Activated effector memory CD4-positive, alpha-beta T cell treated with anti-CD3 and anti-CD28 coated beads, Interleukin-2, amount 50 U/mL, for 16 hours (primary cell): ENCODE measurements at regions not wholly inside any gene's neighbourhood (a gene's known extent, or its start where the extent isn't known, plus 50 kb on each side); places are given as distances from the start of the nearest gene placed in this dataset.

Experiments used
- DNase-seq: peaks from one replicate; pipeline ENCODE4 v3.0.0-alpha.2; 2020

DNA sequence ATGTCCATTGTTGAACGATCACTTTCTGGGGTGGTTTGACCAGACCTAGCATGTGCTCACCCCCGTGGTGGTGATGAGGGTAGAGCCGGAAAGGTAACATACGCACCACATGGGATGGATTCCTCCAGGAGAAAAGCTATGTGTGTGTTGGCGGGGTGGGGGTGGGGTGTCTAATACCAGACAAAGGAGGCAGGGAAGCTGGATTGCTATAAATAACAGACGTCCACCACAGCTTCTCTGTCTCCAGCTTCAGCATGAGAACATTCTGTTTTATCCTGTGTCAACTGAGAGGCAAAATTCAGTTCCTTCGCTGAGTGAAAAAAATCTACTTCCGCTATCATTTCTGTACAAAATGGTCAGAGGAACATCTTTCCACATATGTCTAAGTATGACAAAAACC is 151.0 kb downstream of the PCSK1 start:
- no peak for DNase-seq

DNA sequence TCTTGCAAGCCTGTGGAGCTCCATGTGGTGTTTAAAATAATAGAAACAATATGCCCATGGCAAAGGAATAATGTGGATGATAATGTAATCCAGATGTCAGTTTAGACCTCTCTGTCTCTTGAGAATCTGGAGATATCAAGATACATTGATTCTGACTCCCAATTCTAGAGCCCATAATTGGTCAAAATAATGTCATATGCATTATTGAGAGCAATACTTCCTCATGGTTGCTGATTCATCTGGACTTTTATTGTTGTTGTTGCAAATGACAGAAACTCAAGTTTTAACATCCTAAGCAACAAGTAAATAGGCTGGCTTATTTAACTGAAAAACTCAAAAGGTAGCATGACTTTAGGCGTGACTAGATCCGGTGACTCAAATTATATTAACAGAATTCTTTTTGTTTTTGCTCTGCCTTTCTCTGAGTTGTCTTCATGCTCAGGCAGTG is 152.1 kb downstream of the PCSK1 start:
- DNase-seq: no peak

DNA sequence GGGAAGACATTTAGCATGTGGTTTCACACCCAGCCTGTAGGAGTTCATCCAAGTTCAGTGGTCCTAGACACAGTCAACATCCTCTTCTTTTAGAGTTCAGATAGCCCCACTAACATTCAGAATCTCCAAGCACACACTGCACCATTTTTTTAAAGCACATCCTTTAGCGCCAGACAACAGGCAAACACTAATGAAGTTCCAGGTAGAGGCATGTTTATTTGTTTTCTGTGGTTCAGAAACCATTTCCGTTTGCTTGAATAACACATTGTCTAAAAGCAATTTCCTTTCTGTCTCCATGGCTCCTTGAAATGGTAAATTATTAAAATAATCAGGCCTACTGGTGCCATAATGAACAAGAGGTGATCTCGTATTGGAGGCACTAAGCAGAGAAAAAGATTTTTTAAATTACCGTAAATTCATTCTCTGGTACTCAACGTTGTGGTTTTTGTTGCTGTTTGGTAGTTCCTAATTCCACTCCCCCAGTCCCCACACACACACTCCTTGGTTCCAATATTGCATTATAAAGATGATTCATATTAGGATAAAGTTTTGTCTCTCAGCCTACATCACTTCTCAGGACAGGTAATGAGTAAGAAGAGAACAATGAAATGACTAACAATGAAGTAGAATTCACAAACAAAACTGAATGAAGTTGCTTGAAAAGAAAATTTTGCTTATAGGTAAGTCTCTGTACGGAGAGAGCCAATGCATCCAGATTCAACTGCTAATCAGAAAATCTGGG is 153.1 kb downstream of the PCSK1 start:
- DNase-seq: no peak

- no peak for DNase-seq
These were observed 154.1 kb downstream of the PCSK1 start for GRCh38 chr5:96278981-96279380.

GRCh38 chr5:96275051-96275450 is 158.0 kb downstream of the PCSK1 start:
- DNase-seq: no peak

- DNase-seq: no peak
These were observed 167.6 kb downstream of the PCSK1 start for GRCh38 chr5:96265487-96265886.

GRCh38 chr5:96264047-96264446 is 169.0 kb downstream of the PCSK1 start:
- DNase-seq: no peak

GRCh38 chr5:96262105-96262504 is 170.9 kb downstream of the PCSK1 start:
- DNase-seq: no peak

DNA sequence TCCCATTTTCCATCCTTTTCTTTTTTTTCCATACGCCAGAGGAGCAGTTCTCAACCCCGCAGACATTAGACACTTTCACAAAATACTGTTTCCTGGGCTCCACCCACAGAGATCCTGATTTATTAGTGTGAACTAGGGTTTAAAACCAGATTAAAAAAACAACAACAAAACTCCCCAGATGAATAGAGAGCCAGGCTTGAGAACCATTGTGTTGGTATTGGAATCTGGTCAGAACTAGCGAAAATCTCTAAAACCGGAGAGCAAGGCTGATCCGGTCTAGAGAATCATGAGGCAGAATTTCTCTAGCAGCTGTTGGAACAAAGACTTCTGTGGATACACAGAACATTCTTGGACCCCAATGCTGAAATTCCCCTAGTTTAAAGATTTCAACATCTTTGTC is 173.0 kb downstream of the PCSK1 start:
- DNase-seq: no peak

DNA sequence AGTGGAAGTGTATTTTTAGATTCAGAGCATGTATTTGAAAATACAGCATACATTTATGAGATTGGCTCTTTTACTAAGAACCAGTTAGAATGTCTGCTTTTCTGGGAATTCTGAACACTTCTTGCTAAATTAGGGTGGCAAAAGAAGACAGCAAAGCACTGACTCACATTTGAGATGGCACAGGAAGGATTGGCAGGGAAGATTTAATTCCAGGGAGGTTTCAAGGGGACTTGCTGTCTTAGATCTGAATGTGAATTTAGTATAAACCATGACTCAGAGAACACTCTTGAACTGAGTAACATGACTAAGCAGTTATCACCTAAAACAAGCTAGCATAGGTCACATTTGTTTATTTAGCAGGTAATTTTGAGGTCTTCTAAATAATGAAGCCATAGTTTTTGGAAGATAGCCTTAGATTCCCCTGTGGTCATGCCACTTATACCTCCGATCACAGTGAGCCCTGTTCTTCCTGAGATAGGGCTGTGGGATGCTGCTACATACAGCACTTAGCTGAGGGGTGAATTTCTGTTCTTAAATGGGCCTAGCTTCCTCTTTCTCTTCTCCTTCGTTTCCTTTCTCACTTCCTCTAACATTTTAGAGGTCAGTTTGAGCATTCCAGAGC is 173.8 kb downstream of the PCSK1 start:
- DNase-seq: no peak

DNA sequence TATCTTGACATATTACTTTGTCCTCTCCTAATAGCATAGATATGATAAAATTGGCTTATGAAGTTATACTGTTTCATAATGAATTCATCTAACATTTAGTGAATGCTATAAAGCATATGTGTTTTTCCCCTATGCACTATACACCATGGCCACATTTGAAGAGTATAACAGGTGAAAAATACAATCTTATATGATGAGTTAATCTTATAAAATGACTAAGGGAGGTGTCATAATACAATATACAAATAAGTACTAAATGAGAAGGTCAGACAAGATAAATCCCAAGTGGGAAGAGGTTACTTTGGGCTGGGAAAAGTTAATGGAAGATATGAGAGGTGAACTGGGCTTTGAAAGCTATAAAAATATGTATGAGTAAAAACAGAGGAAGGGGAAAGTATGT is 174.4 kb downstream of the PCSK1 start:
- DNase-seq: no peak

- DNase-seq: no peak
These were observed 175.1 kb downstream of the PCSK1 start for GRCh38 chr5:96257904-96258303.

GRCh38 chr5:96256795-96257470 is 176.1 kb downstream of the PCSK1 start:
- DNase-seq: no peak

GRCh38 chr5:96254980-96255691 is 177.9 kb downstream of the PCSK1 start:
- no peak for DNase-seq

DNA sequence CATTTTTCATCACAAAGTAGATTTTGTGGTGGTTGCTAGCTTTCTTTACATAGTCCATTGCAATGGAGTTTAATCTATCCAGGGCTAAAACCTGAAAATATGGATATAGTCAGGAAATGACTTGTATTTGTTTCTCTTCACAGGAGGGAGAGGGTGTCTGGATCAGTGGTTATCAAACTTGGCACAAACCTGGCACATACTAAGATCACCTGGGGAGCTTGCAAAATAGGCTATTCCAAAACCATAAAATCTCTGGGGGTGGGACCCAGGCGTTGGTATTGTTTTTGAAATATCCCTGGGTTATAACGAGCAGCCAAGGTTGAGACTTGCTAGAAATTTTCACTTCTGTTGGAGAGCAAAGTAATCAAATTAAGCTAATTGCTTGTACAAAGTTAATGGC is 179.9 kb downstream of the PCSK1 start:
- DNase-seq: no peak

- no peak for DNase-seq
These were observed 180.5 kb downstream of the PCSK1 start for GRCh38 chr5:96252596-96252995.

- DNase-seq: no peak
These were observed 182.3 kb downstream of the PCSK1 start for GRCh38 chr5:96250782-96251181.

- DNase-seq: no peak
These were observed 184.9 kb downstream of the PCSK1 start for GRCh38 chr5:96248131-96248530.

DNA sequence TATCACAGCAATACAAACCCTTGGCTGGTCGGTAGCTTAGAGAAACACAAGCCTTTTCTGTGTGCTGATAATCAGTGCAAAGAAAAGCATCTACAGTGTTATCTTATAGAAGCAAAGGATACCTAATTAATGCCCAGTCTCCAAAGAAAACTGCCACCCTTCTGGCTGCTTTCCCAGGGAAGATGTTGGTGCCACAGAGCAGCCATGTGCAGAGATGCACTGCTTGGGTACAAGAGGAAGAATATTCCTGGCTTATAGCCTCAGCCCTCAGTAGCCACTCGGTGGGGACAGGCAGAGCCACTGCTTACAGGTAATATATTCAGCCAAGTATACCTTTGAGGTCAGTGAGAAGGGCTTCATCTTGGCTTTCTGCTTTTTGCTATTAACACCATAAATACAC is 185.3 kb downstream of the PCSK1 start:
- no peak for DNase-seq

DNA sequence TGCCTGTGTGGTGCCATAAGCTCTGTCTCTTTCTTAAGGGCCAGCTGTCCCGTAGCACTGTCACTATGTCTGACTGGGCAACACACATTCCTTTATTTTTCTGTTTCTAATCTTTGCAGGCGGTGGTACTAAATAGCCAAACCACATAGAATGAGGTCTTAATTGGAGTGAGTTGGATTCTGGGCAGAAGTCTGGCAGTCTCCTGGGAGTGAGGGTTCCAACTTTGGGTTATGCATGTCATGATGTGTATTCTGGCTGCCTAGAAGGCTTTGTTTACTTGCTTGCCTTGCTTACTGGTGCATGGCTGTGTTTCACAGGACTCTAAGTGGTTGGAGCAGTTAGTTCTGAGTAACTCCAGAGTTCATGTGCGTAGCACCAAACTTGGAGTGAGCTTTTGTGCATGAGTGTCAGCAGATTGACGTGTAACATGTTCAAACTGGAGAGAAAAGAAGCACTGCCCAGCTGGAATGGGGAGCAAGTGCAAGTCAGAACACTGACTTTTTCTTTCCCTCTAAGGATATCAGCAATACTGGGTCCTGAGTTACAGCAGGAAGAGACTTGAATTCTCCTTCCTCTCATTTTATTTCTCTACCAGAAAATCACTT is 185.8 kb downstream of the PCSK1 start:
- DNase-seq: no peak

- no peak for DNase-seq
These were observed 187.6 kb downstream of the PCSK1 start for GRCh38 chr5:96245140-96246091.

- DNase-seq: no peak
These were observed 188.4 kb downstream of the PCSK1 start for GRCh38 chr5:96244696-96245095.
